ENCODE measurements at regions not wholly inside any gene's neighbourhood (a gene's known extent, or its start where the extent isn't known, plus 50 kb on each side); places are given as distances from the start of the nearest gene placed in this dataset.
"Not testable (repeated sequence)": the region's sequence is repeated elsewhere in the genome, so short reads cannot be mapped to it uniquely, and the experiment has no call there.

DNA sequence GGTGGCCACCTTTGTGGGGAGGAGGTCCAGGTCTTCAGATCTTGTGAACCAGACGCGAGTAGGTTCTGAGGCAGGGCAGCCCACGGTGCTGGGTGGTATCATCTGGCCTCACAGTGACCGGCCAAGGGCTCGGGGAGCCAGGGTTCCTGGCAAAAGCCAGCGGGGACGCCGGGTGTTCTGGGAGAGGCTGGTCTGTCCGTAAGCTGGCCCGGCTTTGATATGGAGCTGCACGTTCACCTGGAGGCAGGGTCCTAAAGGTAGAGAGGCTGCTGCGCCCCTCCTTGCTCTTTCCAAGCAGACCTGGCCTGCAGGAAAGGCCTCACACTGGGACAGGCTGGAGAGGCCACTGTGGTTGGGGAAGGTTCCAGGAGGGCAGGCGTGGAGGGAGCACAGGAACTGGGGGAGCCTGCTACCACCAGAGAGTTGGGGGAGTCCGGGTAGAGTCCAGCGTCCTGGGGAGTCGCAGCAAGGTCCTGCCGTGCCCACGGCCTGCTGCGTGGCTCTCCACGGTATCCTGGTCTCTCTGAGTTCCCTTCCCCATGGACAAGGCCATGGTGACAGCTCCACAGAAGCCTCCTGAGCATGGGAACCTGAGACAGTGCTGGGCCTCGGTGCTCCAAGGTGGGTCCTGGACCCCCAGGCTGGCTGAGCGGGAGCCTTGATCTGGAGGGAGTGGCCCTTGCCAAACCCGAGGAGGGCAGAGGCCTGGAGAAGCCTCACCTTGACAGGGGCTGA, 452.4 kb upstream of the B3GAT1 start:
- DNase-seq, result no peak

- no peak for DNase-seq
These were observed 451.3 kb upstream of the B3GAT1 start for GRCh38 chr11:134863294-134863693.

- no peak for DNase-seq
These were observed 450.6 kb upstream of the B3GAT1 start for GRCh38 chr11:134862587-134863195.

GRCh38 chr11:134862105-134862502, 450.1 kb upstream of the B3GAT1 start:
- DNase-seq, result no peak

GRCh38 chr11:134861490-134862104, 449.6 kb upstream of the B3GAT1 start:
- DNase-seq, result no peak

DNA sequence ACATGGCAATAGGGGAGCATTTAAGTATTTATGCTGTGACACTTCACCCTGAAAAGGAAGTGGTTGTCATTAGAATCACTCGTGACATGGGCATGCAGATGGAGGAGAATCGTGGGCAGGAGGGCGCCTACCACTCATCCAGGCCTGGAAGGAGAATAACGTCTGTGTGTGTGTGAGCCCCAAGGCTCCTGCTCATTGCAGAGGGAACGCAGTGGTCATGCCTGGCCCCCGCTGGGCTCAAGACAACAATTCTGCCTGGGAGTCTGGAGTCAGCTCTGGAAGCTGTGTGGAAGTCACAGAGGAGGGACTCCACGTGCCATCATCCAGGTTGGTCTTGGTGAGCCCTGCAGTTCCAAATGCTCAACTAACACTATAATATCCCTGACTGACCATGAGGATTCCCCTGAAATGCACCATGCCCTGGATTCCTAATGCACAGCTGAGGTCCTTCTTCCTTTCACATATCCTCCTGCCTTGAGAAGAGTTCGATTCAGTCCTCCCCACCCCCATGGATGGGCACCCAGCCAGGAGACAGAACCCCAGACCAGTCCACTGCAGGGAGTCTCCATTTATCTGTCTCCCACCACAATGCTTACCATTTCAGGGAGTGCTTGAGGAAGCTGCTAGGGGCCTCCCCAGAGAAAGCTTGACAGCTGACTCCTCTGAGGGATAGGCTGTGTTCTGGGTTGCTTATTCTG, 446.9 kb upstream of the B3GAT1 start:
- DNase-seq, result no peak

- no peak for DNase-seq
These were observed 445.0 kb upstream of the B3GAT1 start for GRCh38 chr11:134857035-134857434.

DNA sequence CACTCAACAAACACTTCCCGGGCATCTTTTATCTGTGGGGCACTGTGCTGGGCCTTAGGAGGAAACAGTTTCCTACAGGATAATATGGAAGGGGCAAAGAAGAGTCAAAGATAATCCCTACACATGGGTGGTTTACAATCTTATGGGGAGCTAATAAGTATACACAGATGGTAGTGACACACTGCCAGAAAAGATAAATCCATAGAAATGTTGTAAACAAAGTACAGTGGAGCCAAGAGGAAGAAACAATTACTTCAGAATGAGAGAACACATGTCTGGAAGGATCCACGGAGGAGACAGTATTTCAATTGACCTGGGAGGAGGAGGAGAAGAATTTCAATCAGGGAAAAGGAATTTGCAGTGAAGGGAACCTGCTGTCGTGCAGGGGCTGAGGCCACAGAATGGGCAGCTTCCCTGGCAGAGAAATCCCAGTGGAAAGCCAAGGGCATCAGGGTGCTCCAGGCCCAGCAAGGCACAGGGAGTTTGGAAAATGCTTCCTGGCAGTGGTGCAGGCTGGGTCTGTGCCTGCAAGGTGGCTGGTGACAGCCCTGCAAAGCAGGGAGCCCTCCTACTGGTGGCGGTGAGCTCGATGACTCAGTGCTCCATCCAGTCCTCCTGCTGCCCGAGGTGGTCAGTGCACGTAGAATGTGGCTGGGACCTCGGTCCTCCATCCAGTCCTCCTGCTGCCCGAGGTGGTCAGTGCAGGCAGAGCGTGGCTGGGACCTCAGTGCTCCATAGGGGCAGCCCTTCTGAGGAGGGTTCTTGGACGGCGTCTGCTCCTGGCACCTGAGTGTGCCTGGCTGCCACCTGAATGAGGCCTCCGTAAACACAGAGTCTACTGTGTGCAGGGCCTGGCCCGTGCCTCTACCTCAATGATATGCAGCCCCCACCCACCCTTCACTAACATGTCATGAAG, 444.3 kb upstream of the B3GAT1 start:
- no peak for DNase-seq

GRCh38 chr11:134853992-134854991, 442.2 kb upstream of the B3GAT1 start:
- DNase-seq, result no peak

- DNase-seq, result not testable (repeated sequence)
These were observed 439.6 kb upstream of the B3GAT1 start for GRCh38 chr11:134851503-134852224.

DNA sequence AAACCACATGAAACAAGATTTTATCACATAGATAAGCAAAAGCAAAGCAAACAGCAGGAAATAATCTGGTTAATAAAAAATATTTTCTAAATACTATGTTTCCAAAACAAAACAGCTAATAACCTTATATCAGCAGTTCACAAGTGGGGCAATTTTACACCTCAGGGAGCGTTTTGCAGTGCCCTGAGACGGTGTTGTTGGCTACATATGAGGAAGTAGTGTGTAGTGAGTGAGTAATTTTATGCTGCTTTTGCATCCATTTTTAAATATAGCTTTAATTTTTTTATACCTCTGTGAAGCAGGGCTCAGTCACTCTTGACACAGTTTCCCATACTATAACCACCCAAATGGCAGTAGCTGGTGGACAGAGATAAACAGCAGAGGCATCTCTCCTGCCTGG, 438.5 kb upstream of the B3GAT1 start:
- DNase-seq, result no peak

- no peak for DNase-seq
These were observed 437.8 kb upstream of the B3GAT1 start for GRCh38 chr11:134849833-134850232.

- no peak for DNase-seq
These were observed 435.2 kb upstream of the B3GAT1 start for GRCh38 chr11:134847083-134847715.

DNA sequence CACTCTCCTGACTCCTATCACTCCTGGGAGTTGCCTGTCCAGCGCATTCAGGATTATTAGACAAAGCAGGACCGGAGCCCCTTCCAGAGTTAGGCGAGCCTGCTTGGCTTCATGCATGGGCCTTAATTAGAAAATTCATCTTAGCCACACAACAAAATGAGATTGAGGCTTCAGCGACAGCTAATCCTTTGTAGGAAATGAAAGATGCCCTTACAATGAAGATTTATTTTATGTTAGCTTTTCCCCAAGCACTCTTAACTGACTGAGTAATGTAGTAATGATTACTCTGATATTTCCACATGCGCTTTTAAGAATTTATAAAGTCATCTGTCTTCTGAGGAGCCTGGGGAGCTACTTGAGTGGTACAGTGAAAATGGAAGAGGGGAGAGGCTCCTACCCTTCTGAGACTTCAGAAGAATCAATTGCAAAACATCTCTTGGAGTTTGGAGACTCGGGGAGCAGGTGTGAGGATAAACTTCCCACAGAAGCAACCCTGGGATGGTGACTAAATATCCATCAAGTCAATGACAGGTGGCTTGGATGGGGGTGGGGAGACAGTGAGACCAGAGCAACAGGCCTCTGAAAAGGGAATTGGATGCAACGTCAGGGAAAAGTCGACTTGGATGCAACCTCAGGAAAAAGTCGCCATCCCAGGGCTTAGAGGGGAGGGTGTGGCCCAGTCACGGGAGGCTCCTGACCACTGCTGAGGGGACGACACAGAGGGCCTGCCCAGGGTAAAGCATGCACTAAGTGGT, 434.5 kb upstream of the B3GAT1 start:
- no peak for DNase-seq

- no peak for DNase-seq
These were observed 433.7 kb upstream of the B3GAT1 start for GRCh38 chr11:134845474-134846327.

DNA sequence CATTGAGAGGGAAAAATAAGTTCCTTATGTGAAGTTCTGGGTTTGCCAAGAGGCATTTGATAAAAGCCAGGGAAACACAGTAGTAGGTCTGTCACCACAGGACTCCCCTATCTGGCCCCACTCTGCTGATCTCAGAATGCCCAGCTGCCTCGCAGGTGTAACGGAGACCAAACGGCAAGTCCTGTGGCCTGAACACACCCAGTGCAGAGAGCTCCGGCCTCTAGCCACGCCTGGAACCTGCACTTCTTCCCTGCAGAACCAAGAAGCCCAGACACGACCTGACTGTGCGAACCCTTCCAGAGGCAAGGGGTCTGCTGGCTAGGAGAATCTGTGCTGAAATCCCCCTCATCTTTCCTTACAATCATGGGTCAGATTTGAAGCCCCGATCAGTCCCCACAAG, 432.8 kb upstream of the B3GAT1 start:
- DNase-seq, result no peak

GRCh38 chr11:134843735-134844134, 431.7 kb upstream of the B3GAT1 start:
- no peak for DNase-seq

DNA sequence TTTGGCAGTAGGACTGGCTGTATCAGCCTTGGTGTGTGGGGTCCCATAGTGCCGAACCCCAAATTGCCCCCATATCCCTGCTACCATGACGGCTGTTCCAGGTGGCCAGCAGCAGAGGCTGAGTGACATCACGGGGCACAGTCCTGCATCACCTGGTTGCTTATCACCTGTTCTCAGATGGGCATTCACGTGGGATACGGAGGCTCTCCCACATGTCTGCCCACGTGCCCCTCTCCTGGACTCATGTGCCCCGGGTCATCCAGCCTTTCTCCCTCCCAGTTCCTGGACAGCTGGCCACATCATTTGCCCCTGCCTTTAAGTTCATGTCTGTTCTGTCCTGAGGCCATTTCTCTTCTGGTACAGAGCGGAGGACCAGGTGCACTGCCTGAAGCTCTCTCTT, 431.0 kb upstream of the B3GAT1 start:
- no peak for DNase-seq

Measured in NCI-H774 (cell line).